ENCODE measurements at regions not wholly inside any gene's neighbourhood (a gene's known extent, or its start where the extent isn't known, plus 50 kb on each side); places are given as distances from the start of the nearest gene placed in this dataset.
A peak's percentile ranks its signal among the peaks of the same experiment; 100 is the strongest.

DNA sequence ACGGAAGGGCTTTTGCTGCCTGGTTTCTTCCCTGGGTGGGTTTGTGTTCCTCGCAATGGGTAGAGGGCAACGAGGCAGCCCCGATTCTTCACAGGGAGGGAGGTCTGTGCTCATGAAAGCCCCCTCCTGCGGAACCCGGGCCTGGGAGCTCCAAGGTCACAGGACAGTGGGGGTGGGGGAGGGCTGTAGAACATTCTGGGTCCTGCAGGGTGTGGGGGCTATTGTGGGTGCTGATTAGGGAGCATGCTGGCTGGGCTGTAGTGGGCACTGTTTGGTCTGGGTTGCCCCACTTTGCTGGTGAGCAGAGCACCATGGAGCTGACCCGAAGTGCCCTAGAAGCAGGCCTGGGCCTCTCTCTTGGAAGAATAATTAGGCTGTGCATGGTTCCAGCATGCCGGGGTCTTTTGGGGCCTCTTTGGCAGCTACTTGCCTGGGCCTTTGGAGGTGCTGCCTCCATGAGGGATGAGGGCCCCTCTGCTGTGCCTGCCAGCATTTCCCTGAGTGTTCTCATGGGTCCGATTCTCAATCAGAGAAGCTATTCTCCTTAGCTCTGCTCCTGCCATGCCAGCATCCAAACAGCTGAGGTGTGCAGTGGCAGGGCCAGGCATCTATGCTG, 232.2 kb upstream of the HS6ST1 start:
- Histone ChIP-seq H3K9me3 (no peaks in the 10 kb centered on the region), H3K27me3 (no peaks in the 10 kb centered on the region), H3K36me3 (no peaks in the 10 kb centered on the region), H3K4me3 (no peak overlapping the region), H3K4me1 (no peaks in the 10 kb centered on the region), H3K27ac (no peak overlapping the region)
- no peak for DNase-seq
- intact Hi-C loops (cut with DNase I), result no loop called here
- ATAC-seq, result no peak
- 84 to 86% methylated on average over 9 of the region's 9 CpGs for WGBS, 2 donors
- no peak for FAIRE-seq
- TF ChIP-seq CTCF (IDR thresholded peaks at IDR 0.05), result no peak

DNA sequence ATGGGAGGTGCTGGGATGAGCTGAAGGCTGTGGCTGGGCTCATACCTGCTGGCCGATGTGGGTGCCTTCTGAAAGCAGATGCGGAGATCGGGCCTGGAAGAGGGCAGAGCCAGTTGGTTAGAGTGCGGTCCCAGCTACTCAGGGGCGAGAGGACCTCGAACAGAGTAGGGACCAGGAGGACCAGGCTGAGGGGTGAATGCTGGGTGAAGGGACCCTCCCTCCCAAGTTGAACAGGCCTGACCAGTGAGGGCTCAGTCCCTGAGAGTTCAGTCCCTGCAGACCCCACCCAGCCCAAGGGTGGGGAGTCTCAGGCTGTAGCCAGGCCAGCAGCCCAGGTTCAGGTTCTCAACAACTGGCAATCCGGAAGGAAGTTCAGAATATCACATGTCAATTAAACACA, 232.8 kb upstream of the HS6ST1 start:
- DNase-seq (no peak), FAIRE-seq (no peak)

DNA sequence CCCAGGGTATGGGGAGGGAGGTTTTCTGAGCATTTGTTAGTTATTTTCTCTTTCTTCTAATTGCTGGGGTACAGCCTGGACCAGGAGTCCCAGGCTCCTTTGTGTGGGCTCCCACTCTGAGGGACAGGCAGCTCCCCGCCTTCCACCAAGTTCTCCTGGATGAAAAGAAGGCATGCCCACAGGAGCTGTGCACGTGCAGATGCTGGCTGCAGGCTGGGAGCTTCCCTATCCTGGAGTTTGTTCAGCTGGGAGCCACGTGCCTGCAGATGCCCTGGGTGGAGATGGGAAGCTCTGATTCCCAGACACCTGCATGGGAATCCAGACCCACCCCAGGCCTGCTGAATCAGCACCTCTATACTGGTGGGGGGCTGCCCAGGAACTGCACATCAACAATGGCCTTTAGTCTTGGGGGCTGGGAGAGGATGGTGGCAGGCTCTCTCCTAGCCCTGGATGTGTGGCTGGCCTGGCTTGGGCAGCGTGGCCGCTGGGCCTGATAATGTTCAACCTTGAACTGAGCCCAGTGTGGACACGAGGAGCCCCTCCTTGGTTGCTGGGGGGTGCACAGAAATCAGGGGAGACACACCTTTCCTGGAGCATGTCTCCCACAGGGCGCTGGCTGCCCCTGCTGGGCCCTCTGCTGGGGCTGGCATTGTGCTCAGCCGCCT, 233.6 kb upstream of the HS6ST1 start:
- H3K27ac ChIP-seq, result no peak overlapping the region
- no peak for DNase-seq
- no peaks in the 10 kb centered on the region for H3K4me1 ChIP-seq
- TF ChIP-seq CTCF (IDR thresholded peaks at IDR 0.05), result no peak
- H3K4me3 ChIP-seq, result no peak overlapping the region
- no peaks in the 10 kb centered on the region for H3K36me3 ChIP-seq
- FAIRE-seq, result no peak
- 76 to 81% methylated on average over 8 of the region's 8 CpGs for WGBS, 2 donors
- H3K27me3 ChIP-seq, result no peaks in the 10 kb centered on the region
- intact Hi-C loops (cut with DNase I), result no loop called here
- no peaks in the 10 kb centered on the region for H3K9me3 ChIP-seq
- no peak for ATAC-seq

More for the DNA sequence above, 232.8 kb upstream of the HS6ST1 start:
- intact Hi-C loops (cut with DNase I), result no loop called here
- Histone ChIP-seq H3K4me1 (no peaks in the 10 kb centered on the region), H3K27me3 (no peaks in the 10 kb centered on the region), H3K9me3 (no peaks in the 10 kb centered on the region), H3K27ac (no peak overlapping the region), H3K4me3 (no peak overlapping the region), H3K36me3 (no peaks in the 10 kb centered on the region)
- no peak for TF ChIP-seq CTCF (IDR thresholded peaks at IDR 0.05)
- no peak for ATAC-seq
- WGBS, 2 donors, result 92 to 94% methylated on average over 7 of the region's 7 CpGs

DNA sequence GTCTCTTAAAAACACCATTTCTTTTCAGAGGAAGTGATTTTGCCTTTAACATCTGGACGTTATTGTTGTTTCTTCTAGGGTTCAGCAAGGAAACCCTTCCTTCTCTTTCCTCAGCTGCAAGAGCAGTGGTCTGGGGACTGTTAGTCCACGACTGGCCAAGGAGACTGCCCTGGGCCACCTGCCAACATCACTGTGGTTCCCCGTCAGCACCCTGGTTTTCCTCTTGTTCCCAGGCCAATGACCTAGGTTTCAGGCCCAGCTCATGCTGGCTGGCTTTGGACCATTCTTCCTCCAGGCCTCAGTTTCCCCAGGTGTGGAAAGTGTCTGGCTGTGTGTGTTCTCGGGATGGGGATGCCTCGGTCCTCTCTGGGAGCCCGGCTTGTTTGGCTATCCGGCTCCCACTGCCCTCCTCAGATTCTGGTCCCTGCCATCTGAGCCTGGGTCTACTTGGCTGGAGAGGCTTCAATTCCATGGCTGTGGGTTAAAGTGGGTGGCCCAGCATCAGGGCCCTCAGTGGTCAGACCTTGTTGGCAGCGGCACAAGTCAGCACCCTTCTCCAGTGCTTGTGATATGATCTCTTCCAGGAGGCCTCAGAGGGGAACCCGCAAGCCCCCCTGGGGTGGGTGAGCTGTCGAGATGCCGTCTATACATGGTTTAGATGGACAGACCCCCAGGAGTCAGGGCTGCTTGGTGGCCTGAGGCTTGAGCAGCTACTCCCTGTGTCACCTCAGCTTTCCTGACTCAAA, 234.3 kb upstream of the HS6ST1 start:
- DNase-seq (peak in 1 of 6 donors; percentile 53), ATAC-seq (no peak), FAIRE-seq (no peak)
- Histone ChIP-seq H3K27me3 (no peaks in the 10 kb centered on the region), H3K27ac (no peak overlapping the region), H3K4me1 (no peaks in the 10 kb centered on the region), H3K9me3 (no peaks in the 10 kb centered on the region), H3K36me3 (no peaks in the 10 kb centered on the region), H3K4me3 (no peak overlapping the region)
- WGBS, 2 donors, result 89% methylated on average over 11 of the region's 11 CpGs
- intact Hi-C loops (cut with DNase I), result no loop called here
- no peak for TF ChIP-seq CTCF (IDR thresholded peaks at IDR 0.05)

Data from pancreas (tissue), 10 donors.